GM10266 (cell line): ENCODE measurements at regions not wholly inside any gene's neighbourhood (a gene's known extent, or its start where the extent isn't known, plus 50 kb on each side); places are given as distances from the start of the nearest gene placed in this dataset.

Experiments used
- DNase-seq: peaks from one replicate; pipeline ENCODE4 v3.0.0; 2012; ENCODE audit errors: extremely low spot score
- TF ChIP-seq, protein P1 (sequence below): IDR thresholded peaks from 2 replicates; pipeline ENCODE4 v1.5.1; 2012; ENCODE audit warnings: mild to moderate bottlenecking, low read depth; ENCODE audit not compliant: control insufficient read depth, insufficient read depth; ENCODE audit errors: missing control alignments

DNA sequence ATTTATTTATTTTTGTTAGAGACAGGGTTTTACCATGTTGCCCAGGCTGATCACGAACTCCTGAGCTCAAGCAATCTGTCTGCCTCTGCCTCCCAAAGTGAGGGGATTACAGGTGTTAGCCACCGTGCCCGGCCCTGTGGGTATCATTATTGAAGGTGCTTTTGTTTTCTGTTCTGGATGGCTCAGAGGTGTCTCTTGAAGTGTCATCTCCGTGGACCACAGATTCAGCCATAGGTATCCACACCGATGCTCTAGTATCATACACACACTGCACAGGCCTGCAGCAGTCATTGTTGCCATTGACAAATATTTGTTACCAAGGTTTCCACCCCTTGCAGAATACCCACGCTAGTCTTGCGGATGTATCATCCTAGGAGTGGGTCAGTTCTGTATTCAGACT lies 446.2 kb downstream of the XYLT1 start:
- TF ChIP-seq, protein P1, sequence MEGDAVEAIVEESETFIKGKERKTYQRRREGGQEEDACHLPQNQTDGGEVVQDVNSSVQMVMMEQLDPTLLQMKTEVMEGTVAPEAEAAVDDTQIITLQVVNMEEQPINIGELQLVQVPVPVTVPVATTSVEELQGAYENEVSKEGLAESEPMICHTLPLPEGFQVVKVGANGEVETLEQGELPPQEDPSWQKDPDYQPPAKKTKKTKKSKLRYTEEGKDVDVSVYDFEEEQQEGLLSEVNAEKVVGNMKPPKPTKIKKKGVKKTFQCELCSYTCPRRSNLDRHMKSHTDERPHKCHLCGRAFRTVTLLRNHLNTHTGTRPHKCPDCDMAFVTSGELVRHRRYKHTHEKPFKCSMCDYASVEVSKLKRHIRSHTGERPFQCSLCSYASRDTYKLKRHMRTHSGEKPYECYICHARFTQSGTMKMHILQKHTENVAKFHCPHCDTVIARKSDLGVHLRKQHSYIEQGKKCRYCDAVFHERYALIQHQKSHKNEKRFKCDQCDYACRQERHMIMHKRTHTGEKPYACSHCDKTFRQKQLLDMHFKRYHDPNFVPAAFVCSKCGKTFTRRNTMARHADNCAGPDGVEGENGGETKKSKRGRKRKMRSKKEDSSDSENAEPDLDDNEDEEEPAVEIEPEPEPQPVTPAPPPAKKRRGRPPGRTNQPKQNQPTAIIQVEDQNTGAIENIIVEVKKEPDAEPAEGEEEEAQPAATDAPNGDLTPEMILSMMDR = no peak
- no peak for DNase-seq

DNA sequence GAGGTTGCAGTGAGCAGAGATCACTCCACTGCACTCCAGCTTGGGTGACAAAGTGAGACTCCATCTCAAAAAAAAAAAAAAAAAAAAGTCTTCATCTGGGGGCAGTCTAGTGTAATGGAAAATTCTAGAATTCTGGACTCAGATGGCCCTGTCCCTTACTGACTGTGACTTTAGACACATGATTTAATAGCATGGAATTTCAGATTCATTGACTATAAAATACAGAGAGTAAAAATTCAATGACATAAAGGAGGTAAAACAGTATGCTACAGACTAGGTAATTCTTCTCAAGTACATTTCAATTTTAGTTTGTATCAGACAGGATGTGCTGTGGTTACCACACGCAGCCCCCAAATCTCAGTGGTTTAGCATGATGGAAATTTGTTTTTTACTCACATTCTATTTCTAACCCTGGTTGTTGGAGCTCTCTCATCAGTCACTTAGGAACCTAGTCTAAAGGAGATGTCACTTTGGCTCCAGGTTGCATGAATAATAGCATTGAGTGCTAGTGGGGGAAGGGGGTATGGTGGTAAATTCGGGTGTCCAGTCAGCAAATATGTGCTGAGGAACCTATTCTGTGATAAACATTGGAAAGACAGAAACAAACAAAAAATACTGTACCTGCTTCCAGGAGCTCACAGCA lies 444.0 kb downstream of the XYLT1 start:
- TF ChIP-seq, protein P1 = no peak
- peak; percentile 60 for DNase-seq

DNA sequence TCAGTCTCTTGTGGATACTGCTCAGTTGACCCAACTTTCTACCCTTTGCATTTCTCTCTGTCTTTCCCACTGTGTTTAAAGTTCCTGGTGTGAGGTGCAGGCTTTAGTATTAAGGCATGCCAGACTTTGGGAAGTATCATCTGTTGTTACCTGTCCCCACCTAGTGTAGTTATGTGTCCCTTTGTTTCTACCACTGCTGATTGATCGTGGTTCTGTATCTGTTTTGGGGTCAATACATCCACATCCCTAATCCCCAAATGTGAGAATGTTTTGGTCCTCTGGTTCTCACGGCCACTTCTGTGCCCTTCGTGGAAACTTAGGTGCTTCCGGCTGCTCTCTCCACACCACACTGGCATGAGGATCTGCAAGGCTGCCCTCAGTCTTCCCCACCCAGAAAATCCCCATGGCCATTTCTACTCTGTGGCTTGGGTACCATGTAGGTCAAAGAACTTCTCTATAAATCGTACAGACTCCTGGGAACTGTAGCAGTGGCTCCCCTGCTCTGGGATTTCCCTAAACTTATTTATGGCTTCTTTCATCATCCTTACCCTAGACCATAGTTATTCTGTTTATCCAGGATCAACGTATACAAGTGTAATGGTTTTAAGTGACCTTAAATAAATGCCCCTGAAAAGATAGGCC lies 443.2 kb downstream of the XYLT1 start:
- DNase-seq = peak; percentile 33
- TF ChIP-seq, protein P1 = no peak

DNA sequence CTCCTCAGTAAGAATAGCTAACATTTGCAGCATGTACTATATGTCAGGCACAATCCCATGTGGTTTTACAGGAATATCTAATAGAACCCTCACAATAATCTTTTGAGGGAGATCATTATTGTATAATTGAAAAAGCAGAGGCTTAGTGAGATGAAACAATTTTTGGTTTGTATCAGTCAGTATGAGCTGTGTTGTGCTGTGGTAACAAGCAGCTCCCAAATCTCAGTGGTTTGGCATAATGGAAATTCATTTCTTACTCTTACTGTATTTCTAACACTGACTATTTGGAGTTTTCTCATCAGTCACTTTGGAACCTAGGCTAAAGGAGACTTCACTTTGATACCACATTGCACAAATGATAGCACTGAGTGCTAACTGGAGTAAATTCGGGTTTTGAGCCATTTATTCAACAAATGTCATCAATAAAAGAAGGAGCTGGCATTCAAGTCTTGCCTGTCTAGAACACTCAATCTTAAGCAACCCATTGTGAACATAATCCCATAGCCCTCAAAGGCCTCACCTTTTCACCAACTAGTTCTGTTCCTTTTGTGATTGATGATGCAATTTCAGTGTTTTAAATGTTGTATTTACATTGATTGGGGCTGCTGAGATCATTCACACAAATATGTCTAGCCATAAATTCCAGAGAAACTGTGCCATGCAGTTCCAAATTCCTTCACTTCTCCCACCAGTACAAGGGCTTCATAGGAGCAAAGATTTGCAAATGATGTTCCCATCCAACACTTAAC lies 441.0 kb downstream of the XYLT1 start:
- DNase-seq = no peak
- TF ChIP-seq, protein P1 = no peak

DNA sequence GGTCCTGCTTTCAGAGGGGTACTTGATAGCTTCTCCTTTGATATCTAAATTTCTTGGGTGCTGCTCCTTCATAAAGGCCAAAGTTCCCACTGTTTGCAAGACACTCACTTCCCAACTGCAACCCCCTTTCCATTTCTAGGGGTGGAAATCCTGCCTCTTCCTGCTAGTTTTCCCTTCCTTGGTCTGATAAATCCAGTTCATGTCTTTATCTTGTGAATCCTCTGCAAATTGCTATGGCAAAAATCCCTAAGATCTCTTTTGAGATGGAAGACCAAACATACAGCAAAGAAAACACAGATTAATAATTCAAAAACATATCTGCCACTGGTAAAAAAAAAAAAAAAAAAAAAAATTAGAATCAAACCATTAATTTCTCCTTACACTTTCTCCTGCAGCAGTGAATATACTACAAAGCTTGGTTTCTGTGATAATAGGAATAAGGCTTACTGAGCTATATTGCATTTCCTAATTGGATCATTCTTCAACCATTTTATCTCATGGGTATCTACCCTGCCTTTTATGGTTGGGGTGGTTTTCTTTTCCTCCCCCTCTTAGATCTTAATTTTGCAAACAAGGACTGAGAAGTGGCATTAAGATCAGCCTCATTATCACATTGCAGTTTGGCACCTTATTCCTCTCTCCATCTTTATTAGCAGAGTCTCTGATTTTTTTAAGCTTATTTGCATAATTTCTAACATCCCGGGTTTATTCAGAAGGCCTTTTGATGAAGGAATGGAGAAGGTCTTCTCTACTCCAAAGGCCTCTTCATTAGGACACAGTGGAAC lies 439.1 kb downstream of the XYLT1 start:
- no peak for DNase-seq
- TF ChIP-seq, protein P1 = no peak

DNA sequence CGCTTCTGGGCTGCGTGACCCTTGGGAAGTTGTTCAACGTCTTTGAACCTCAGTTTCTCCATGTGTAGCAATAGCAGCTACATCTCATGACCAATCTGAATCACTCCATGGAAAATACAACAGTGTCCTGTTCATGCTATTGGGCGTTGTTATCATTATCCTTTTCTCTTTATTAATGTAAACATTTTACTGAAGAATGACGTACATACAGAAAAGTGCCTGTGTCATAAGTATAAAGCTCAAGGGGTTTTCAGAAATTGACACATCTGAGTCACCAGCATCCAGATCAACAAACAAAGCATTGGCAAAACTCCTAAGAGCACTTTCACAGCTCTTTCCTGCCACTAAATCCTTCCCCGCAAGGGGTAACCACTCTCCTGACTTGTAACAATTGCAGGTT lies 438.4 kb downstream of the XYLT1 start:
- TF ChIP-seq, protein P1 = no peak
- DNase-seq = no peak
